ENCODE measurements at regions not wholly inside any gene's neighbourhood (a gene's known extent, or its start where the extent isn't known, plus 50 kb on each side); places are given as distances from the start of the nearest gene placed in this dataset.

- Histone ChIP-seq H3K4me3 (ENCODE audit: low read length) (no peak overlapping the region), H3K36me3 (ENCODE audit: control insufficient read depth, low read depth, low read length) (no peaks in the 10 kb centered on the region), H3K27ac (ENCODE audit: low read length) (no peak overlapping the region), H3K27me3 (ENCODE audit: control insufficient read depth, insufficient read depth, low read length) (no peaks in the 10 kb centered on the region), H3K9ac (ENCODE audit: low read length) (no peak overlapping the region), H3K9me3 (ENCODE audit: control insufficient read depth, low read depth, low read length) (no peaks in the 10 kb centered on the region), H3K4me1 (ENCODE audit: control insufficient read depth, low read depth, low read length) (no peaks in the 10 kb centered on the region)
Measured at GRCh38 chr1:58883888-58884482, 100.1 kb upstream of the JUN start.

- no peaks in the 10 kb centered on the region for H3K4me1 ChIP-seq (ENCODE audit: control insufficient read depth, low read depth, low read length)
- no peaks in the 10 kb centered on the region for H3K27me3 ChIP-seq (ENCODE audit: control insufficient read depth, insufficient read depth, low read length)
- no peaks in the 10 kb centered on the region for H3K36me3 ChIP-seq (ENCODE audit: control insufficient read depth, low read depth, low read length)
- no peak overlapping the region for H3K27ac ChIP-seq (ENCODE audit: low read length)
- H3K4me3 ChIP-seq (ENCODE audit: low read length): no peak overlapping the region
- H3K9me3 ChIP-seq (ENCODE audit: control insufficient read depth, low read depth, low read length): no peaks in the 10 kb centered on the region
- H3K9ac ChIP-seq (ENCODE audit: low read length): no peak overlapping the region
Measured at GRCh38 chr1:58884706-58885661, 101.1 kb upstream of the JUN start.

- Histone ChIP-seq H3K9me3 (ENCODE audit: control insufficient read depth, low read depth, low read length) (no peaks in the 10 kb centered on the region), H3K36me3 (ENCODE audit: control insufficient read depth, low read depth, low read length) (no peaks in the 10 kb centered on the region), H3K4me3 (ENCODE audit: low read length) (no peak overlapping the region), H3K4me1 (ENCODE audit: control insufficient read depth, low read depth, low read length) (no peaks in the 10 kb centered on the region), H3K27ac (ENCODE audit: low read length) (no peak overlapping the region), H3K27me3 (ENCODE audit: control insufficient read depth, insufficient read depth, low read length) (no peaks in the 10 kb centered on the region), H3K9ac (ENCODE audit: low read length) (no peak overlapping the region)
Measured at GRCh38 chr1:58885998-58886397, 102.2 kb upstream of the JUN start.

- Histone ChIP-seq H3K36me3 (ENCODE audit: control insufficient read depth, low read depth, low read length) (no peaks in the 10 kb centered on the region), H3K27me3 (ENCODE audit: control insufficient read depth, insufficient read depth, low read length) (no peaks in the 10 kb centered on the region), H3K9me3 (ENCODE audit: control insufficient read depth, low read depth, low read length) (no peaks in the 10 kb centered on the region), H3K27ac (ENCODE audit: low read length) (no peak overlapping the region), H3K4me1 (ENCODE audit: control insufficient read depth, low read depth, low read length) (no peaks in the 10 kb centered on the region), H3K9ac (ENCODE audit: low read length) (no peak overlapping the region), H3K4me3 (ENCODE audit: low read length) (no peak overlapping the region)
Measured at GRCh38 chr1:58886611-58887010, 102.8 kb upstream of the JUN start.

- Histone ChIP-seq H3K36me3 (ENCODE audit: control insufficient read depth, low read depth, low read length) (no peaks in the 10 kb centered on the region), H3K4me3 (ENCODE audit: low read length) (no peak overlapping the region), H3K9ac (ENCODE audit: low read length) (no peak overlapping the region), H3K9me3 (ENCODE audit: control insufficient read depth, low read depth, low read length) (no peaks in the 10 kb centered on the region), H3K27ac (ENCODE audit: low read length) (no peak overlapping the region), H3K4me1 (ENCODE audit: control insufficient read depth, low read depth, low read length) (no peaks in the 10 kb centered on the region), H3K27me3 (ENCODE audit: control insufficient read depth, insufficient read depth, low read length) (no peaks in the 10 kb centered on the region)
Measured at GRCh38 chr1:58887059-58887458, 103.2 kb upstream of the JUN start.

- Histone ChIP-seq H3K4me3 (ENCODE audit: low read length) (no peak overlapping the region), H3K27me3 (ENCODE audit: control insufficient read depth, insufficient read depth, low read length) (no peaks in the 10 kb centered on the region), H3K36me3 (ENCODE audit: control insufficient read depth, low read depth, low read length) (no peaks in the 10 kb centered on the region), H3K27ac (ENCODE audit: low read length) (no peak overlapping the region), H3K9me3 (ENCODE audit: control insufficient read depth, low read depth, low read length) (no peaks in the 10 kb centered on the region), H3K9ac (ENCODE audit: low read length) (no peak overlapping the region), H3K4me1 (ENCODE audit: control insufficient read depth, low read depth, low read length) (no peaks in the 10 kb centered on the region)
Measured at GRCh38 chr1:58888833-58889232, 105.0 kb upstream of the JUN start.

- no peaks in the 10 kb centered on the region for H3K4me1 ChIP-seq (ENCODE audit: control insufficient read depth, low read depth, low read length)
- H3K36me3 ChIP-seq (ENCODE audit: control insufficient read depth, low read depth, low read length): no peaks in the 10 kb centered on the region
- H3K4me3 ChIP-seq (ENCODE audit: low read length): no peak overlapping the region
- no peaks in the 10 kb centered on the region for H3K9me3 ChIP-seq (ENCODE audit: control insufficient read depth, low read depth, low read length)
- H3K27ac ChIP-seq (ENCODE audit: low read length): no peak overlapping the region
- H3K9ac ChIP-seq (ENCODE audit: low read length): no peak overlapping the region
- no peaks in the 10 kb centered on the region for H3K27me3 ChIP-seq (ENCODE audit: control insufficient read depth, insufficient read depth, low read length)
Measured at GRCh38 chr1:58890113-58890512, 106.3 kb upstream of the JUN start.

- H3K27me3 ChIP-seq (ENCODE audit: control insufficient read depth, insufficient read depth, low read length): no peaks in the 10 kb centered on the region
- H3K4me3 ChIP-seq (ENCODE audit: low read length): no peak overlapping the region
- no peak overlapping the region for H3K27ac ChIP-seq (ENCODE audit: low read length)
- H3K9me3 ChIP-seq (ENCODE audit: control insufficient read depth, low read depth, low read length): no peaks in the 10 kb centered on the region
- no peaks in the 10 kb centered on the region for H3K4me1 ChIP-seq (ENCODE audit: control insufficient read depth, low read depth, low read length)
- H3K9ac ChIP-seq (ENCODE audit: low read length): no peak overlapping the region
- H3K36me3 ChIP-seq (ENCODE audit: control insufficient read depth, low read depth, low read length): no peaks in the 10 kb centered on the region
Measured at GRCh38 chr1:58890609-58891008, 106.8 kb upstream of the JUN start.

GRCh38 chr1:58891347-58891746 lies 107.5 kb upstream of the JUN start:
- Histone ChIP-seq H3K9ac (ENCODE audit: low read length) (no peak overlapping the region), H3K36me3 (ENCODE audit: control insufficient read depth, low read depth, low read length) (no peaks in the 10 kb centered on the region), H3K27me3 (ENCODE audit: control insufficient read depth, insufficient read depth, low read length) (no peaks in the 10 kb centered on the region), H3K4me1 (ENCODE audit: control insufficient read depth, low read depth, low read length) (peaks cover 4% of the 10 kb centered on the region), H3K4me3 (ENCODE audit: low read length) (no peak overlapping the region), H3K27ac (ENCODE audit: low read length) (no peak overlapping the region), H3K9me3 (ENCODE audit: control insufficient read depth, low read depth, low read length) (no peaks in the 10 kb centered on the region)

GRCh38 chr1:58893257-58893869 lies 109.5 kb upstream of the JUN start:
- Histone ChIP-seq H3K9me3 (ENCODE audit: control insufficient read depth, low read depth, low read length) (no peaks in the 10 kb centered on the region), H3K4me1 (ENCODE audit: control insufficient read depth, low read depth, low read length) (peaks cover 9% of the 10 kb centered on the region), H3K27ac (ENCODE audit: low read length) (no peak overlapping the region), H3K9ac (ENCODE audit: low read length) (no peak overlapping the region), H3K36me3 (ENCODE audit: control insufficient read depth, low read depth, low read length) (no peaks in the 10 kb centered on the region), H3K4me3 (ENCODE audit: low read length) (no peak overlapping the region), H3K27me3 (ENCODE audit: control insufficient read depth, insufficient read depth, low read length) (no peaks in the 10 kb centered on the region)

GRCh38 chr1:58895082-58895481 lies 111.2 kb upstream of the JUN start:
- Histone ChIP-seq H3K27ac (ENCODE audit: low read length) (no peak overlapping the region), H3K9ac (ENCODE audit: low read length) (no peak overlapping the region), H3K36me3 (ENCODE audit: control insufficient read depth, low read depth, low read length) (no peaks in the 10 kb centered on the region)

More at GRCh38 chr1:58895082-58895481, 111.2 kb upstream of the JUN start:
- Histone ChIP-seq H3K27me3 (ENCODE audit: control insufficient read depth, insufficient read depth, low read length) (no peaks in the 10 kb centered on the region), H3K4me1 (ENCODE audit: control insufficient read depth, low read depth, low read length) (peaks cover 9% of the 10 kb centered on the region), H3K4me3 (ENCODE audit: low read length) (no peak overlapping the region), H3K9me3 (ENCODE audit: control insufficient read depth, low read depth, low read length) (no peaks in the 10 kb centered on the region)
